ENCODE measurements at regions not wholly inside any gene's neighbourhood (a gene's known extent, or its start where the extent isn't known, plus 50 kb on each side); places are given as distances from the start of the nearest gene placed in this dataset.
A peak's percentile ranks its signal among the peaks of the same experiment; 100 is the strongest.
"Not testable (repeated sequence)": the region's sequence is repeated elsewhere in the genome, so short reads cannot be mapped to it uniquely, and the experiment has no call there.

DNA sequence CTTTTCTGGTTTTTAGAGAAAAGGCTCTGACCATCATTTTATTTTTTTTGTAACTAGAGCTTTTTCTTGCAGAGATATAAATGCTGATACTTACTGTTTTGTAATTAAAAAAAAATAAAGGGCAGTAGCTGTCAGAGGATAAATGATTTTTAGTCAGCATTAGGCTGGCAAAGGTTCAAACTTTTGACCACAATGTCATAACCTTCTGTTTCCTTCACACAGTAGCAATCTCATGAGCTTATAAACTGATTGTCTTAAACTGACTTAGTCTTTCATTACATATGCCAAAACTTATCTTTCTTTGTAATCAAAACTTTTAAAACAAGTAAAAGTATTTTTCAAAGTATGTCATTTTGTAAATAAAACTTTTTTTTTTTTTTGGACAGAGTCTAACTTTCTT is 841.9 kb downstream of the OTOL1 start:
- DNase-seq: no peak

DNA sequence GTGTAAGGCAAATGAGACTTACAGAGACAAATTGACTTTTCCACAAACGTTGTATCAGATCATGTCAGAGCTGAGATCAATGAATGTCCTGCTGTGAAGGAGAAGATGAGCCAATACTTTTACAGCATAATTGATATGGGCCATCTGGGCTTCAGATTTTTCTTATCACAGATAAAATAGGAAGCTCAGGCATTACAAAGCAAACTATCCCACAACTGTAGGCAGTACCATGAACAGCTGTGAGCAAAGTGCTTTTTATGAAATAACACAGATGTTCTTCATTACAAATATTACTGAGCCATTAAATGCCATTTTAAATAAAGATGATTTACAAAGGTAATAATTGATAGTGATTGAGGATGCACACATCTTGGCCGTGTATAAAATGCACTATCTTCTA is 852.3 kb downstream of the OTOL1 start:
- no peak for DNase-seq

DNA sequence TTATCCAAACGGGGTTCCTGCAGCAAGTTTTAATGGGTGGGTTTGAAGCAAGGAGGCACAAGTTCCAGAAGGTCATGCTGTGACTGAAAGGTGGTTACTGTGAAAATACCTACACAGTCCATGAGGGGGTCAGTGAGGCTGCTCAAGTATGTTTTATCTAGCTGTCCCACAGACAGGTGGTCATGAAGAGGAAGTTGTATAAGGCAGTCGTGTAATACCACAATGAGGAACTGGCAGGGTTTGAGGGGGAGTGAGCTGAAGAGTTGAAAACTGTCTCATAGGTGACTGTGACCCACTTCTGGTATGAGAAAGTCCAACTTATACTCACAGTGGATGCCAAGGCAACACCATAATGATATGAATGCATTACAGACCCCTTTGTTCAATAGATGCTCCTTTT is 856.8 kb downstream of the OTOL1 start:
- peak; percentile 62 for DNase-seq

DNA sequence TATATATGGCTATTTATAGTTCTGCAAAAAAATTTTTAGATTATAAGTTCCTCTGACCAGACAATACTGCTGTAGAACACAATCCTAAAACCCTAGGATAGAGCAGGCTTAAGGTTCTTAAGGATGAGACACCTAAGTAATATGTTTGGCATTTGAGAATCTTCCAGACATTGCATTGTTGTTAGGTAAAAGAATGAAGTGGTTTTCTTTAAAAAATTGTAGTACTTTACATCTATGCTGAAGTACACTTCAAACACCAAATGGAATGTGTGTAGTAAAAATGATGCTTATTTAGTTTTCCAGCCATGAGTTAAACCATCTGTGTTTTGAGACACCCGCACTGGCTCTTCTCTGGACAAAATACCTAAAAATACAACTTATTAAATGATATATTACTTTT is 857.7 kb downstream of the OTOL1 start:
- DNase-seq: no peak

DNA sequence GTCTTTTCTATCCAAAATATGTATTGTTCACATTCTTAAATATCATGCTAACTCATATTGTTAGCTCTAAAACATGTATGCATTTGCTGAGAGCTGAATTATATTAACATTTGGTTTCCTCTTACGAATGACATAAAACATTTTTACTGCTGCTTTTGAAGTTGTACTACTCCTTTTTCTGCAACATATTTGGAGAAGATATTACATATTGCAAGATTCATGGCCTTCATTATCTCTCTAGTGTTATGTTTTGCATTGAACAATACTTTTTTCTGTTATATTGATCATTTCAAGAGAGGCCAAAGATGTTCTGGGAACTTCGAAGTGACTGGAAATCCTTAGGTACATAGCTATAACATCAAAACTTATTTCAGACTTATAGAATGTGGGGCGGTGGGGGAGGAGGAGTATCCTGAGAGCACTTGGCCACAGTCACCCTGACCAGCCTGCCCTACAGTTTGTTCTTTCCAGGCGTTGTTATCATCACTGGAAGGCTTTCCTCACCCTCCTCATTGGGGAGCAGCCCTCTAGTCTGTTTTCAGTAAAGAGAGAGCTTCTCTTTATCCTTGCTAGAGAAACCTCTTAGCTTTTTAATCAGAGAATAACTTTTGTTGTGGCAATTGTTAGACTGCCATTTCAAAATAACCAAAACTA is 868.6 kb downstream of the OTOL1 start:
- no peak for DNase-seq

DNA sequence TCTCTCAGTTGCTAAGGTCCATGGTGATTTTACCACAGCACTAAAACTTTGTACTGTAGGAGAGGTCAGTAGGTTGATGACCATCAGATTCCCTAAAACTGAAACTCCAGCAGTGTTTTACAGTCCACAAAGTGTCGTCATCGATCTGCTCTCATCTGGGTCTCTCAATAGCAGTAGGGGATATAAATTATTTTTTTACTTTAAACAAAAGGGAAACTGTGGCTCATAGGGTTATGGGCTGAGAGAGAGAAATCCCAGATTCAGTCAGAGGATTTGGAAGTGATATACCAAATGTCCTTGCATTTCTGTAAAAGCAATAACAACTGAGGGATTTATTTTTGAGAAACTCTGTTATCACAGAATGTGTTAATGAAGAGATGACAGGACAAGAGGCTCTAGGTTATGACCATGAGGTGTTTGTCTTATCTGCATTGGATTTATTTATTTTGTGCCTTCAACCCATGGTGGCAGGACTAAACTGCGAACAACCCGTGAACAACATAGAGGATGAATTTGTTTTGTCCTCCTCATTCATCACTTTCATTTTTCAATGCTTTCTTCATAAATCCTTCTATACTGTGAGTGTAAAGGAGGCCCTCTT is 869.7 kb downstream of the OTOL1 start:
- DNase-seq: no peak

DNA sequence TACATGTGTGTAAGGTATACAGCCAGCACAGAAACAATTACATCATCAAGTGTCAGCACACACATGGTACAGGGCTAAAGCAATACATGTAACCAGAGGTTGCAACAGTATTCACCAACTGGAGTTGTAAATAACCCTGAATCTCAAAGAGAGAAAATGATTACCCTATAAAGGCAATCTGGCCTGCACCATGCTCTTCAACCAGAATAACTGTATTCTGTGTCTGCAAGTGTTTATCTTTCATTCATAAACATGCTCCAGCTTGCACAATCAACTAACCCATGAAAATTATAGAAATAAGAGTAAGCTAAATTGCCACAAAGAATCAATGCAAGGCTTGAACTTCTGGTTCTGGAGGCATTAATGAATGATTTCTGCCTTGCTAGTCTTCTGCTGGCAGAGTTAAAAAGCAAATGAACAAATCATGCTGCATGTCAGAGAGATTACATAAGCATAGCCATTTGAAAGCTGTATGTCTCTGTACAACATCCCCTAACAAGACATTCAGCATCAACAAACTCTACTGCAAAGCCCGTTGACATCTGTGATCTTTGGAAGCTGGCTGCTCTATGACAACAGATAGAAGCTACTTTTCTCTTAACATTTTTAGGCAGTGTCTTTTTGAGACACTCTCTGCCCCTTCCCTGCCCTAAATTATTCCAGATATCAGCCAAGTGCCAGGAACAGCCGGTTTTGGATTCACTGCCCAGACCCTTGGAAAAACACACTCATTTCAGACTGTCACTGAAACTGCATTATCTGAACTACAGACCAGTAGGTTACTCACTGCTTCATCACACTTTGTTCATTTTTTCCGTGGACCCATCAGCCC is 871.0 kb downstream of the OTOL1 start:
- DNase-seq: no peak

DNA sequence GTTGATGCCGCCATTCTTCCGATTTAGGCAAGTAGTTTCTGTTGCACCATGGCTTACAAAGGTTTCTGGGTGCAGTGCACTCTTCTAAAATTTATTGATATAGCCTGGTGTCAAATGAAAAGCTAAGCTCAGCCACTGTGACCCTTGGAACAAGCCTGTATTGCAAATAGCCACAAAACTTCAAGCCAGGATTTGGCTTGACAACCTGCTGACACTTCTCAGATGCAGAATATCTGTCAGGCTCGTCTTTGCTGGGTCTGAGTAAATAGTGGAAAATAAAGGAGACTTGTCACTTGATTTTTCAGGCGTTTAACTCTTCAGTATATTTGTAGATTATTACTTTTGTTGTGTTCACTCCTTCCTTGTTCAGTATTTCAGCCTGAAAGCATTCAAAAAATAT is 871.8 kb downstream of the OTOL1 start:
- DNase-seq: no peak

DNA sequence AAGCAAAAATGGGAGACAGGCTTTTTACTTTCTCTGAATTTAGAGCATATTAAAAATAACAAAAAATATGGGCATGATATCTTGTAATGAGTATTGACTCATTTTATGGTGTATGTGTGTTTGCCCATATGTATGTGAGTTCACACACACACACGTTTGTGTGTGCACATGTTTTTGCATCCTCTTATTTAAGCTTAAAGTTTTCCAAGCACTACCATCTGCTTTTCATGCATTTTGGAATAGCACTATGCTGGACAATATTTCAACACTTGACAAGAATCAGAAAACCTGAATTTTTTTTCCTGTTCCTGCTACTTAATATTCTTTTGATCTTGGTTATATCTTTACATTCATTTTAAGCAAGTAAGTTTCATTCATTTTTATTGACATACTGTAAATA is 872.7 kb downstream of the OTOL1 start:
- DNase-seq: no peak

DNA sequence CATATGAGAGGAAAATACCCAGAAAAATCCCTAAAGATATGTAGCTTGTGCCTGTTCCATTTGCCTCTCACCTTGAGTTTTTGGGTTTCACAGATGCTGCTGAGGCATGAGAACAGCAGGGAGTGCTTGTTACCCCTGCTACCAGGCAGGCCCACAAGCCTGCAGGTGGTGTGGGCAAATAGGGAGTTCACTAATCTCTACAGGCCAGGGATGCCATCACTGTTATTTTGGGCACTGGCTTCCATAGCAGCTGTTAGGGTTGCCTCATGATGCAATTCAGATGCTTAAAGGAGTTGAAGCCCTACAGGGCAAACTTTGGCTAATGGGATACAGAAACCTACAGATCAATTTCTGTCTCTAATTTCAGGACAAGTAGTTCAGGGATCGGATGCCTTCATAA is 873.5 kb downstream of the OTOL1 start:
- DNase-seq: no peak

DNA sequence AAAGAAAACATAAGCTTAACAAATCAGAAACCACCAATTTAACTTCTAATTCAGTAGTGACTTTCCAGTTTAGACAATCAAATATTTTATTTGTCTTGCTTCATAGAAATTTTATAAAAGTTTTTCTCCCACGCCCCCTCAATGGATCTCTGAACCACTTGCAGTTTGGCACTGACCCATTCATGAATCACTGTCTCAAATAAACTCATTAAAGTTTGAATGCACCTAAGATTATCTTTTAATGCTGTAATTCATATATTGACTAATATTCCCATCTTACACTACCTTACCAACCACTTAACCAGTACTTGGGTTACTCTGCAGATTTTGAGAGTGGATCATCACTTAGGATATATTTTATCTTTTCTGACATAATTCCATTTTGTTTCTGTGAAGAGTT is 880.2 kb downstream of the OTOL1 start:
- DNase-seq: no peak

DNA sequence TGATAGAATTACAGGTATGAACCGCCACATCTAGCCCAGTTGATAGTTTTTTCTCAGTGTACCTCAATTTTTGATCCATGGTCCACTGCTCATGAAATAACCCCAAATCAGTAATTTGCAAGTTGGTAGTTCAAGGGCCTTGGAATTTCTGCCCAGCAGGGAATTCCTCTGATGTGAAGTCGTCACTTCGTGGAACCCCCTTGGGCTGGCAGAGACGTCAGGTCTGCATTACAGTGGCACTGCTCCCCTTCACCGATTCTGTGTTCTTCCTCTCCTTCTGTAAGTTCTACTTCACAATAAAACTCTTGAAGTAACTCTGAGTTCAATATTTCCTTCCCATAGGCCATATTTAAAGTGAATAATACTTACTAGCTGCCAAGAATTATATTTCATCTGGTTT is 881.0 kb downstream of the OTOL1 start:
- DNase-seq: no peak

DNA sequence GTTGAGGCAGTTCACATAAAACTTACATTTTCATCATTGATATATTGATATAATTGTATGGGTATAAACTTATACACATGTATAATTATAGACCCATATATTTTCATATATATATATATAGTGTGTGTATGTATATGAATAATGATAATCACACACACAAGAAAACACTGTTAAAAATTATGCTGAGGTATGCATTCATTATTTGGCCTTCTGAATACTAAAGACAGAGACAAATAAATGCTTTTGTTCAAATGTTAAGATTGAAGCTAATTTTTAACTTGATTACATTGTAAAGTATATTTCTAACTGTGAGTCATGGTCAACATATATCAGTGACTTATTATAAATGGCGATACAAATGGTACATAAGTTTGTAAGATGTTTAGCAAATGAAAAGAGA is 888.8 kb downstream of the OTOL1 start:
- no peak for DNase-seq

DNA sequence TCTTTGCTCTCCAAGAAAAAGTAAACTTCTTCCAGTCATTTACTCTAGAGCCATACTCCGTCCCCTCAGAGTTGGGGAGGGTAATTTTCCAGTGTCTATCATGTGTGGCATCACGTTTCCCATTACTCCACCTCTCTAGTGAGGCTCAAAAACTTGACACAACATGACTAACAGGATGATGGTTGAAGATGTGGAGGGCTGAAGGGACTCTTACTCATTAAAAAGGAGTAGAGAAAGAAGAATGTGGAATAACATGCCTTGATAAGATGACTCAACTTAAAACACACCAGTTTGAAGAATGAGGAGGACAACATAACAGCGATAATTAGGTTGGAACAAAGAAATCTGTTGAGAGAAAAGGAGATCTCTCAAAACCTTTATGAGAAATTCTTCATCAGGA is 894.3 kb downstream of the OTOL1 start:
- DNase-seq: no peak

DNA sequence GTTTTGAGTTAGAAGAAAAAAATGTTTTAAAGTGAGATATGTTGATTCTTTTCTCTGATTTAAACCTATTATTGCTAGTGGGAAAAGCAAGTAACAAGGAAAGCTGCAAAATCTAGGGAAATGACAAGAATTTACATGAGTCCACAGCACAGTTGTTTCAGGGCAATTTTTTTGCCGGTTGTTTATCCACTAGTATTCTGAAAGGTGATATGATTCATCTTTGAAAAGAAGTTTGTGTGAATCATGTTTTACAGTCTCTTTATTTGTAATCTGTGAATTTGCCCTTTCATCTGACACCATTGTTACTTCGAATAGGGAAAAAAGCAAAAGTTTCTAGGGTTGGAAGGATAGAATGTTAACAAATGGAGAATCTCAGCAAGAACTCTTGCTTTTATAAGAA is 894.7 kb downstream of the OTOL1 start:
- DNase-seq: no peak

DNA sequence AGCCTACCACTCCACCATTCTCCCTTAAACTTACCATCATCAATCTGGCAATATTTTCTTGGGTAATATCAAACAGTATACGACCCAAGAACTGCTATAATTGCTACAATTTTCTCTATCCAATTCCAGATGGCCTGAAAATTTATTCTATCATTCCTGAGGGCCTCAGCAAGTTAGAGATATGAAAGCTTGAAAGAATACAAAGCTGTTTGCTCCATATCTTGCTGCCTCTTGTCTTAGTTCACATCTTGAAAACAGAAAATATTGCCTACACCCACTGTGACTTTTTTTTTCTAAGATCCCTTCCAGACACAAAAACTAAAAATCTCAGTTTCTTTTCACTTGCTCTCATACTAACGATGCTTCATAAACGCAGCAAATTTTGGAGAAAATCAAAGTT is 898.9 kb downstream of the OTOL1 start:
- DNase-seq: no peak

DNA sequence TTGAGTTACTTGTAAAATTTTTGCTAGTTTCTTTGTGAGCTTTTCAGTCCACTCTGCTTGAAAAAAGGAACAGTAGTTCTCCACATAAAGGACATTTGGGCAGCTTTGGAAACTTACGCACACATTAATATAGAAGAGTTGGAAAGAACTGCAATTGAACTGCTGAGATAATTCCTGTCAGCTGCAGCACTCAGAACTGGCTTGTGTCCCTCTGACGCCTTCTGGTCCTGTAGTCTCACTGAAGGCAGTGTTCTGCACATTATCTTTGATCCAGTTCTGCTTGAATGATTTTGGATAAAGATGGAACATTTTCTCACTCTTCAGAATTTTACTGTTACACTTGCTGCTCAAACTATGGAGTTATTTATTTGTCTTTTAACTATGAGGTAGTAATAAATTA is 901.9 kb downstream of the OTOL1 start:
- no peak for DNase-seq

DNA sequence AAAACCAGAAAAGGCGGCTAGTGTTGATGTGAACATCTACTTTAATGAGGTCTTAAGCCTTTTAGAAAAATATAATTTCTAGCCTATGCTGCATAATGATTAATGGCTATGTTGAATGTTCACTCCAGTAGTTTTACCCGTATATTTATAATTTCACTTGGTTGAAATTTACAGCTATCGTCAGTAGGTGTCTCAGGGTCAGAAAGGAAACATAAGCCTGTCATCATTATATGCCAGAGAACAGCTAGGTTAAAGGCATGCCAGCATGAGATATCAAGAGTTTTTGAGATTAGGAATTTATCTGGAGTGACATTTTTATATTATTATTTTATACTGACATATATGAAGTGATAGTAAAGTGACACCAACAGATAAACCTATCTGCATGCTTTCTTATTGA is 904.1 kb downstream of the OTOL1 start:
- DNase-seq: no peak

DNA sequence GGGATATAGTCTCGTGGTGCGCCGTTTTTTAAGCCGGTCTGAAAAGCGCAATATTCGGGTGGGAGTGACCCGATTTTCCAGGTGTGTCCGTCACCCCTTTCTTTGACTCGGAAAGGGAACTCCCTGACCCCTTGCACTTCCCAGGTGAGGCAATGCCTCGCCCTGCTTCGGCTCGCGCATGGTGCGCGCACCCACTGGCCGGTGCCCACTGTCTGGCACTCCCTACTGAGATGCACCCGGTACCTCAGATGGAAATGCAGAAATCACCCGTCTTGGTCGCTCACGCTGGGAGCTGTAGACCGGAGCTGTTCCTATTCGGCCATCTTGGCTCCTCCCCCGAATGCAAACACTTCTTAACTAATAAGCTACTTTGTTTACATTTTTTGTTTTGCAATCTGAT is 914.9 kb downstream of the OTOL1 start:
- not testable (repeated sequence) for DNase-seq

DNA sequence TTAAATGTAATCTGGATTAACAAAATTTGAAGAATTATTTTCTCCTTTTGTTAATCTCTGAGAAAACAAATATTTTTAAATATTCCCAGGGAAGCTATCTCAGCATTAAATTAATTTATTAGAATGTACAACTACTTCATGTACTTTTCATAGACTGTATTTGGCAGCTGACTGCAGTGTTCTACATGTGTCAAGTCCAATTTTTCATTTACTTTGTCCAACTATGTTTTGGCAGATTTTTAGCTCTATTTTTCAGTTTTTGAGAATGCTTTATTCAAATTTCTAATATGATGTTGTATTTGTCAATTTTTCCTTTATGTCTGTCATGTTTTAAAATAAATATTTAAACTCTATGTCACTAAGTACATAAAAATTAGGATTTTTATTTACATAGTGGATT is 925.1 kb downstream of the OTOL1 start:
- no peak for DNase-seq

DNA sequence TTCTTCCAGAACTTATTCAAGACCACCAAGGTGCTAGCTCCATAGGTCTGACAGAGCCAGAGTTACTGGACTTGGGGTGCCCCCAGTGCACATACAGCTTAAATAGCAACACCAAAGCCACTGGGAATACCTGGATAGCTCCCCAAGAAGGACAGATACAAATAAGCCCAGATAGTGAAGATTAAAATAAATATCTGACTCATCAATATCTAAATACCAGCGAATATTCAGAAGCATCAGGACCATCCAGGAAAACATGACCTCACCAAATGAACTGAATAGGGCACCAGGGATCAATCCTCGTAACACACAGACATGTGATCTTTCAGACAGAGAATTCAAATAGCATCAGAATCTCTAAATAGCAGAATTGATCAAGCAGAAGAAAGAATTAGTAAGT is 931.6 kb downstream of the OTOL1 start:
- no peak for DNase-seq

DNA sequence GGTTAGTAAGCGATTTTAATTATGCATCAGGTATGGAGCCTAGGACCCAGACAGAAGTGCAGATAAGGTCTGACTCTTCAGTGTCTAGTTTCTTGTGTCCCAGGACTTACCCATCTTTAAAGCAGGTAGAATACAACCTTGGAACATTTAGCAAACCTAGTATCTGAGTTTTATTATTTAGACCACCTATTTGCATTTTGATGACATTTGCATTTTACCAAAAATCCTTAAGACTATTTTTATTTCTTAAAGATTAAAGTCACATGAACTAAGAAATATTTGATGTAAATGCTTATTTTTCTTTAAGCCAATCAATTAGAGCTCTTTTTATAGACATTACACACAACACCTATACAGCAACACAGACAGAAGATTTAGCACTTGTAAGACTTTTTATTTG is 939.1 kb downstream of the OTOL1 start:
- no peak for DNase-seq

DNA sequence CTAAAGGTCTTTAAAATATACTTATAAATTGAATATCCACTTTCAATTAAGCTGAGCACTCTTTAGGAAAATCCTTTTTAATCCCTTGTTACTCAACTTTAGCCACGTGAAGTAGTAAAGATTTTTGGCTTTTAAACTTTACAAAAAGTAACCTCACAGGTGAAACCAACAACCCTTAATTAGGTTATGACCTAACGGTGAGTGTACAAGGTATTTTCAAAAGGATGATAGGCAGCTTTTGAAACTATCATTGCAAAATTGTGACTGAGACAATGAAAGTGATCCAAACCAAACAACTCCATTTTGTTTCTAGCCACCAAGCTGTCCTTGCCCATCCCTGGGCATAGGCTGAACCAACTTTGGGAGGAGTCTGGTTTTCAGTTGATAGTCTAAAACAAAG is 940.2 kb downstream of the OTOL1 start:
- no peak for DNase-seq

DNA sequence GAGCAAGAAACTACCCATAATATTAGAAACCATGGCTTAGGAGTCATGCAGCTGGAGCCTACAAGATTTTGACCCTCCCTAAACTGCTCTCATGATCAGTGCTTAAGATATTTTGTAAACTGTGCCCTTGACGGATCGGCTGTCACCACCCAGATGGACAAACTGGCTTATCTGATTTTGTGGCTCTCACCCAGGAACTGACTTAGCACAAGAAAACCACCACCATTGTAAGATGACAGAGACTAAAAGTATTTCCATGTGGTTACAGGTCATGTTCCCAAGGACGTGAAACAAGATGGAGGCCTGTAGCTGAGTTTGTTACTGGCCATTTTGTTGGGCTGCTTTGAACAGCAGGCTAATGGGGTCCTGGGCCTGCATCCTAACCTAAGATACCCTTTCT is 940.9 kb downstream of the OTOL1 start:
- DNase-seq: no peak

DNA sequence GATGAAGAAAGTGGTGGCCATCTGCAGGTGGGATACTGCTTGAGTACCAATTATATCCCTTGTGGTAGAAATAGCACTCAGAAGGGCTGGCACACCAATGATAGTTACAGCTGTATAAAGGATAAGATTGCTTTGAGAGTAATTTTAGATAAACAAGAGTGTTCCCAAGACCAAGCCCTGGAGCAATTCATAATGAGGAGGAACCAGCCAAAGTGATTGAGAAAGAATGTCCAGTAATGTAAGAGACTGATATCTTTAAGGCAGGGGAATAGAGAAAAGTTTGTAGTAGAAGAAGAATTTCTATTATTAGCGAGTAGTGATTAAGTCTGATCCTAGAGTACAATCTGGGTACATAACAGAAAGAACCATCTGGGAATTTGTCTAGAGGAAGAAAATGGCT is 945.1 kb downstream of the OTOL1 start:
- no peak for DNase-seq
